Choroid plexus epithelial cell (primary cell): ENCODE measurements at regions not wholly inside any gene's neighbourhood (a gene's known extent, or its start where the extent isn't known, plus 50 kb on each side); places are given as distances from the start of the nearest gene placed in this dataset.
A peak's percentile ranks its signal among the peaks of the same experiment; 100 is the strongest.

Experiments
- DNase-seq: peaks from one replicate; pipeline ENCODE4 v3.0.0-alpha.2; 2010; ENCODE audit warnings: low read depth
- H3K4me3 ChIP-seq: 2 replicates; pipeline ENCODE4 v1.5.1; 2011; ENCODE audit warnings: low read depth, mild to moderate bottlenecking, control low read depth, low read length, moderate library complexity
- CTCF ChIP-seq: conservative IDR thresholded peaks from 2 replicates; pipeline ENCODE4 v1.5.1; 2011; ENCODE audit warnings: low read depth, mild to moderate bottlenecking, control low read depth, inconsistent platforms, low read length, moderate library complexity

GRCh38 chr3:145269106-145269505 lies 891.9 kb downstream of the PLOD2 start:
- no peak overlapping the region for H3K4me3 ChIP-seq
- TF ChIP-seq CTCF, result no peak
- DNase-seq, result no peak

- TF ChIP-seq CTCF, result no peak
- no peak overlapping the region for H3K4me3 ChIP-seq
- peak; percentile 63 for DNase-seq
Measured at GRCh38 chr3:145272684-145273083, 888.3 kb downstream of the PLOD2 start.

- H3K4me3 ChIP-seq, result no peak overlapping the region
- no peak for TF ChIP-seq CTCF
- no peak for DNase-seq
Measured at GRCh38 chr3:145282505-145282904, 878.5 kb downstream of the PLOD2 start.

- no peak for DNase-seq
- no peak for TF ChIP-seq CTCF
- H3K4me3 ChIP-seq, result no peak overlapping the region
Measured at GRCh38 chr3:145286937-145287336, 874.0 kb downstream of the PLOD2 start.

GRCh38 chr3:145290010-145290409 lies 871.0 kb downstream of the PLOD2 start:
- no peak overlapping the region for H3K4me3 ChIP-seq
- no peak for DNase-seq
- no peak for TF ChIP-seq CTCF

- H3K4me3 ChIP-seq, result no peak overlapping the region
- no peak for TF ChIP-seq CTCF
- no peak for DNase-seq
Measured at GRCh38 chr3:145294572-145294971, 866.4 kb downstream of the PLOD2 start.

GRCh38 chr3:145307272-145307671 lies 853.7 kb downstream of the PLOD2 start:
- no peak for DNase-seq
- TF ChIP-seq CTCF, result no peak

More at GRCh38 chr3:145307272-145307671, 853.7 kb downstream of the PLOD2 start:
- H3K4me3 ChIP-seq, result no peak overlapping the region
